Fibroblast of lung (primary cell): ENCODE measurements at regions not wholly inside any gene's neighbourhood (a gene's known extent, or its start where the extent isn't known, plus 50 kb on each side); places are given as distances from the start of the nearest gene placed in this dataset.

Experiments
- DNase-seq, 2 donors: peaks; one replicate each; pipeline versions ENCODE4 v3.0.0 to v3.0.0-alpha.2; 2010; ENCODE audit warnings: low read depth in 2 of 2
- H2AFZ ChIP-seq: 2 replicates; pipeline ENCODE4 v1.5.1; 2012; ENCODE audit warnings: low read length, control low read depth, inconsistent platforms
- H3K27ac ChIP-seq: 2 replicates; pipeline ENCODE4 v1.5.1; 2011; ENCODE audit warnings: low read length, control low read depth; ENCODE audit not compliant: insufficient read depth
- H3K27me3 ChIP-seq: 2 replicates; pipeline ENCODE4 v1.5.1; 2011; ENCODE audit warnings: mild to moderate bottlenecking, low read length; ENCODE audit not compliant: control insufficient read depth, insufficient read depth
- H3K36me3 ChIP-seq: 2 replicates; pipeline ENCODE4 v1.5.1; 2011; ENCODE audit warnings: low read length; ENCODE audit not compliant: control insufficient read depth, insufficient read depth
- H3K4me1 ChIP-seq: 2 replicates; pipeline ENCODE4 v1.5.1; 2011; ENCODE audit warnings: low read length; ENCODE audit not compliant: control insufficient read depth, insufficient read depth; ENCODE audit errors: extremely low read depth
- H3K4me2 ChIP-seq: 2 replicates; pipeline ENCODE4 v1.5.1; 2011; ENCODE audit warnings: low read length, control low read depth; ENCODE audit not compliant: insufficient read depth; ENCODE audit errors: extremely low read depth
- H3K4me3 ChIP-seq, 4 experiments: fragments of 200-600 bp in 1 of 4; sonication (generic) in 1 of 4; replicated peaks in 1 of 4; 2 replicates each; pipeline ENCODE4 v1.5.1; 2011 to 2016; ENCODE audit warnings: low read length in 4 of 4, low read depth in 3 of 4, mild to moderate bottlenecking in 3 of 4, control low read depth in 2 of 4, inconsistent platforms in 1 of 4, mixed read lengths in 1 of 4; ENCODE audit not compliant: insufficient read depth in 1 of 4; ENCODE audit errors: control extremely low read depth in 1 of 4
- H3K79me2 ChIP-seq: 2 replicates; pipeline ENCODE4 v1.5.1; 2012; ENCODE audit warnings: mild to moderate bottlenecking, low read length, inconsistent platforms; ENCODE audit not compliant: control insufficient read depth, insufficient read depth
- H3K9ac ChIP-seq: 2 replicates; pipeline ENCODE4 v1.5.1; 2011; ENCODE audit warnings: mild to moderate bottlenecking, low read length, control low read depth; ENCODE audit not compliant: insufficient read depth
- H3K9me3 ChIP-seq: 2 replicates; pipeline ENCODE4 v1.5.1; 2012; ENCODE audit warnings: low read depth, low read length; ENCODE audit not compliant: control insufficient read depth, insufficient read depth
- H4K20me1 ChIP-seq: 2 replicates; pipeline ENCODE4 v1.5.1; 2011; ENCODE audit warnings: low read length; ENCODE audit not compliant: control insufficient read depth, insufficient read depth; ENCODE audit errors: extremely low read depth
- EZH2 ChIP-seq: IDR thresholded peaks from 2 replicates; pipeline ENCODE4 v1.5.1; 2012; ENCODE audit warnings: low read length, control low read depth, mild to moderate bottlenecking; ENCODE audit errors: missing control alignments
- TF ChIP-seq, protein P1 (sequence below), 2 donors: IDR thresholded peaks in 1 of 2; conservative IDR thresholded peaks in 1 of 2; 1 replicate in 1 of 2; 2 replicates in 1 of 2; pipeline ENCODE4 v1.5.1; 2011 to 2012; ENCODE audit warnings: low read length in 2 of 2, control low read depth in 1 of 2, inconsistent platforms in 1 of 2, low read depth in 1 of 2, mild to moderate bottlenecking in 1 of 2

DNA sequence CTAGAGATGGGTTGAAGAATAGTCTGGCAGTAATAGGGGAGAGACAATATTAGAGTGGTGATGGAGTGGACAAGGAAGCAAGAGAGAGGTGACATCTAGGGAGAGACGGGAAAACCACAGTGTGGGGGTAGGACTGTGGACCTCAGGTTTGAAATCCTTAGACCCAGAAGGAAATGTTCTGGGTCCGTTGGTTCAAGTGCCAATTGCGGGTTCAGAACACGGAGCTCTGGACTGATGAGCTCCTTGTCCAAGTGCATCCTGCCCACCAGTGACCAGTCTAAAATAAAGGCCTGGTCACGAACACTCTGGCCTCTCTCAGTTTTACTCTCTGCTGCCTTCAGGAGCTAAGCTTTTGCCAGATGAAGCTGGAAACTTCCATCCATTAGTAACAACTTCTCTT is 174.0 kb downstream of the LINC00237 start:
- Histone ChIP-seq H3K4me3 (no peak overlapping the region), H3K27ac (no peak overlapping the region), H3K79me2 (no peaks in the 10 kb centered on the region), H4K20me1 (no peaks in the 10 kb centered on the region), H3K4me1 (no peaks in the 10 kb centered on the region), H3K4me2 (no peak overlapping the region), H3K36me3 (no peaks in the 10 kb centered on the region), H2AFZ (no peak overlapping the region), H3K9me3 (no peaks in the 10 kb centered on the region), H3K9ac (no peak overlapping the region), H3K27me3 (no peaks in the 10 kb centered on the region)
- no peak for TF ChIP-seq EZH2
- TF ChIP-seq, protein P1, sequence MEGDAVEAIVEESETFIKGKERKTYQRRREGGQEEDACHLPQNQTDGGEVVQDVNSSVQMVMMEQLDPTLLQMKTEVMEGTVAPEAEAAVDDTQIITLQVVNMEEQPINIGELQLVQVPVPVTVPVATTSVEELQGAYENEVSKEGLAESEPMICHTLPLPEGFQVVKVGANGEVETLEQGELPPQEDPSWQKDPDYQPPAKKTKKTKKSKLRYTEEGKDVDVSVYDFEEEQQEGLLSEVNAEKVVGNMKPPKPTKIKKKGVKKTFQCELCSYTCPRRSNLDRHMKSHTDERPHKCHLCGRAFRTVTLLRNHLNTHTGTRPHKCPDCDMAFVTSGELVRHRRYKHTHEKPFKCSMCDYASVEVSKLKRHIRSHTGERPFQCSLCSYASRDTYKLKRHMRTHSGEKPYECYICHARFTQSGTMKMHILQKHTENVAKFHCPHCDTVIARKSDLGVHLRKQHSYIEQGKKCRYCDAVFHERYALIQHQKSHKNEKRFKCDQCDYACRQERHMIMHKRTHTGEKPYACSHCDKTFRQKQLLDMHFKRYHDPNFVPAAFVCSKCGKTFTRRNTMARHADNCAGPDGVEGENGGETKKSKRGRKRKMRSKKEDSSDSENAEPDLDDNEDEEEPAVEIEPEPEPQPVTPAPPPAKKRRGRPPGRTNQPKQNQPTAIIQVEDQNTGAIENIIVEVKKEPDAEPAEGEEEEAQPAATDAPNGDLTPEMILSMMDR (conservative IDR thresholded peaks at IDR 0.05 in 1 of 2, IDR thresholded peaks at IDR 0.05 in 1 of 2; ENCODE audit: low read depth in 1 of 2, low read length in 2 of 2), result no peak
- DNase-seq, result no peak

DNA sequence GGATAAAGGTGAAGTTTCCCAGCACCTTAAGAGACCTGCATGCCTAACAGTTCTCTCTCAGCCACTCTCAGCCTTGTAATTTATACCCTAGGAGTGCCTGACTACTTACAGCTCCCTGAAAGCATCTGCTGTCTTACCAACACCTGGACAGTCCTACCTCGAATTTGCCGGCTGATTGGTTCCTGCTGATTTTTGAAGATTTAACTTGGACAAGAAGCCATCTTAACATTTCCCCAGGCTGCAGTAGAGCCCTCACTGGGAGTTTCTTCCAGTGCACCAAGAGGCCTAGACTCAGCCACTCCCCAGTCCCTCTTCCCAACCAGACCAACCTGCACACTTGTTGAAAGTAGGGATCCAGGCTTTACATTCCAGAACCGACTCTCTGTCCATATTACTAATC is 174.5 kb downstream of the LINC00237 start:
- TF ChIP-seq, protein P1 (conservative IDR thresholded peaks at IDR 0.05 in 1 of 2, IDR thresholded peaks at IDR 0.05 in 1 of 2; ENCODE audit: low read depth in 1 of 2, low read length in 2 of 2), result no peak
- no peak for TF ChIP-seq EZH2
- Histone ChIP-seq H3K9me3 (no peaks in the 10 kb centered on the region), H3K4me2 (no peak overlapping the region), H3K79me2 (no peaks in the 10 kb centered on the region), H4K20me1 (no peaks in the 10 kb centered on the region), H3K36me3 (no peaks in the 10 kb centered on the region), H3K9ac (no peak overlapping the region), H3K27ac (no peak overlapping the region), H3K4me1 (no peaks in the 10 kb centered on the region), H3K4me3 (no peak overlapping the region), H3K27me3 (no peaks in the 10 kb centered on the region), H2AFZ (no peak overlapping the region)
- DNase-seq, result no peak

DNA sequence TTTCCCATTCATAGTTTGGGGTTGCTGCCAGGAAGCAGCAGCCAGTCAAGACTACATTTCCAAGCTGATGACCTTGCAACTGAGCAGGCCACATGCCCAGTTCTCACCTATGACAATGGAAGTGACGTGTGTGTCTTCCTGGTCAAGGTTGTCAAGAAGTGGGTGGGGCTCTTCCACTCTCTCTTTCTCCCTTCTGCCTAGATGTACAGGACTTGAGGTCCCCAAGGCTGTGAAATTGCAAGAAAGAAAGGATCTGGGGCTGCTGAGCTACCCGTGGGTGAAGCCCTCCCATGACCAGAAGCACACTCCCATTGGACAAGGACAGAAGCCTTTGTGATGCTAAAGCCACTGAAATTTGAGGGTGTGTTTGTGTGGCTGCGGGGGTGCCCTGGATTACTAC is 175.1 kb downstream of the LINC00237 start:
- no peaks in the 10 kb centered on the region for H3K4me1 ChIP-seq

More for the DNA sequence above, 175.1 kb downstream of the LINC00237 start:
- no peak overlapping the region for H3K4me3 ChIP-seq
- no peak overlapping the region for H2AFZ ChIP-seq
- no peaks in the 10 kb centered on the region for H3K36me3 ChIP-seq
- no peaks in the 10 kb centered on the region for H4K20me1 ChIP-seq
- no peak overlapping the region for H3K27ac ChIP-seq
- no peaks in the 10 kb centered on the region for H3K79me2 ChIP-seq
- H3K9me3 ChIP-seq, result no peaks in the 10 kb centered on the region
- no peak for DNase-seq
- TF ChIP-seq, protein P1 (conservative IDR thresholded peaks at IDR 0.05 in 1 of 2, IDR thresholded peaks at IDR 0.05 in 1 of 2; ENCODE audit: low read depth in 1 of 2, low read length in 2 of 2), result no peak
- no peak for TF ChIP-seq EZH2
- no peak overlapping the region for H3K9ac ChIP-seq
- no peaks in the 10 kb centered on the region for H3K27me3 ChIP-seq
- H3K4me2 ChIP-seq, result no peak overlapping the region
